ENCODE measurements at regions not wholly inside any gene's neighbourhood (a gene's known extent, or its start where the extent isn't known, plus 50 kb on each side); places are given as distances from the start of the nearest gene placed in this dataset.

GRCh38 chr14:49134940-49135339, 451.2 kb downstream of the RPS29 start:
- TF ChIP-seq CTCF (IDR thresholded peaks at IDR 0.05; ENCODE audit: low read depth, low read length, poor library complexity, severe bottlenecking) = no peak
- TF ChIP-seq EZH2phosphoT487 (IDR thresholded peaks at IDR 0.05; ENCODE audit: borderline replicate concordance, low read length) = no peak
